Fibroblast of lung (primary cell): ENCODE measurements at regions not wholly inside any gene's neighbourhood (a gene's known extent, or its start where the extent isn't known, plus 50 kb on each side); places are given as distances from the start of the nearest gene placed in this dataset.

ENCODE experiments used
- DNase-seq, 2 donors: peaks; one replicate each; pipeline versions ENCODE4 v3.0.0 to v3.0.0-alpha.2; 2010; ENCODE audit warnings: low read depth in 2 of 2
- H2AFZ ChIP-seq: 2 replicates; pipeline ENCODE4 v1.5.1; 2012; ENCODE audit warnings: low read length, control low read depth, inconsistent platforms
- H3K27ac ChIP-seq: 2 replicates; pipeline ENCODE4 v1.5.1; 2011; ENCODE audit warnings: low read length, control low read depth; ENCODE audit not compliant: insufficient read depth
- H3K27me3 ChIP-seq: 2 replicates; pipeline ENCODE4 v1.5.1; 2011; ENCODE audit warnings: mild to moderate bottlenecking, low read length; ENCODE audit not compliant: control insufficient read depth, insufficient read depth
- H3K36me3 ChIP-seq: 2 replicates; pipeline ENCODE4 v1.5.1; 2011; ENCODE audit warnings: low read length; ENCODE audit not compliant: control insufficient read depth, insufficient read depth
- H3K4me1 ChIP-seq: 2 replicates; pipeline ENCODE4 v1.5.1; 2011; ENCODE audit warnings: low read length; ENCODE audit not compliant: control insufficient read depth, insufficient read depth; ENCODE audit errors: extremely low read depth
- H3K4me2 ChIP-seq: 2 replicates; pipeline ENCODE4 v1.5.1; 2011; ENCODE audit warnings: low read length, control low read depth; ENCODE audit not compliant: insufficient read depth; ENCODE audit errors: extremely low read depth
- H3K4me3 ChIP-seq, 4 experiments: fragments of 200-600 bp in 1 of 4; sonication (generic) in 1 of 4; replicated peaks in 1 of 4; 2 replicates each; pipeline ENCODE4 v1.5.1; 2011 to 2016; ENCODE audit warnings: low read length in 4 of 4, low read depth in 3 of 4, mild to moderate bottlenecking in 3 of 4, control low read depth in 2 of 4, inconsistent platforms in 1 of 4, mixed read lengths in 1 of 4; ENCODE audit not compliant: insufficient read depth in 1 of 4; ENCODE audit errors: control extremely low read depth in 1 of 4
- H3K79me2 ChIP-seq: 2 replicates; pipeline ENCODE4 v1.5.1; 2012; ENCODE audit warnings: mild to moderate bottlenecking, low read length, inconsistent platforms; ENCODE audit not compliant: control insufficient read depth, insufficient read depth
- H3K9ac ChIP-seq: 2 replicates; pipeline ENCODE4 v1.5.1; 2011; ENCODE audit warnings: mild to moderate bottlenecking, low read length, control low read depth; ENCODE audit not compliant: insufficient read depth
- H3K9me3 ChIP-seq: 2 replicates; pipeline ENCODE4 v1.5.1; 2012; ENCODE audit warnings: low read depth, low read length; ENCODE audit not compliant: control insufficient read depth, insufficient read depth
- H4K20me1 ChIP-seq: 2 replicates; pipeline ENCODE4 v1.5.1; 2011; ENCODE audit warnings: low read length; ENCODE audit not compliant: control insufficient read depth, insufficient read depth; ENCODE audit errors: extremely low read depth
- EZH2 ChIP-seq: IDR thresholded peaks from 2 replicates; pipeline ENCODE4 v1.5.1; 2012; ENCODE audit warnings: low read length, control low read depth, mild to moderate bottlenecking; ENCODE audit errors: missing control alignments
- TF ChIP-seq, protein P1 (sequence below), 2 donors: IDR thresholded peaks in 1 of 2; conservative IDR thresholded peaks in 1 of 2; 1 replicate in 1 of 2; 2 replicates in 1 of 2; pipeline ENCODE4 v1.5.1; 2011 to 2012; ENCODE audit warnings: low read length in 2 of 2, control low read depth in 1 of 2, inconsistent platforms in 1 of 2, low read depth in 1 of 2, mild to moderate bottlenecking in 1 of 2

GRCh38 chr3:31235062-31235700 is 297.5 kb upstream of the STT3B start:
- Histone ChIP-seq H3K9me3 (no peaks in the 10 kb centered on the region), H3K4me2 (no peak overlapping the region), H3K4me3 (no peak overlapping the region), H3K27me3 (no peaks in the 10 kb centered on the region), H3K9ac (no peak overlapping the region), H3K27ac (no peak overlapping the region), H2AFZ (no peak overlapping the region), H4K20me1 (no peaks in the 10 kb centered on the region), H3K4me1 (no peaks in the 10 kb centered on the region), H3K79me2 (no peaks in the 10 kb centered on the region), H3K36me3 (no peaks in the 10 kb centered on the region)
- DNase-seq, result peak in 1 of 2 donors; percentile 9
- TF ChIP-seq, protein P1, sequence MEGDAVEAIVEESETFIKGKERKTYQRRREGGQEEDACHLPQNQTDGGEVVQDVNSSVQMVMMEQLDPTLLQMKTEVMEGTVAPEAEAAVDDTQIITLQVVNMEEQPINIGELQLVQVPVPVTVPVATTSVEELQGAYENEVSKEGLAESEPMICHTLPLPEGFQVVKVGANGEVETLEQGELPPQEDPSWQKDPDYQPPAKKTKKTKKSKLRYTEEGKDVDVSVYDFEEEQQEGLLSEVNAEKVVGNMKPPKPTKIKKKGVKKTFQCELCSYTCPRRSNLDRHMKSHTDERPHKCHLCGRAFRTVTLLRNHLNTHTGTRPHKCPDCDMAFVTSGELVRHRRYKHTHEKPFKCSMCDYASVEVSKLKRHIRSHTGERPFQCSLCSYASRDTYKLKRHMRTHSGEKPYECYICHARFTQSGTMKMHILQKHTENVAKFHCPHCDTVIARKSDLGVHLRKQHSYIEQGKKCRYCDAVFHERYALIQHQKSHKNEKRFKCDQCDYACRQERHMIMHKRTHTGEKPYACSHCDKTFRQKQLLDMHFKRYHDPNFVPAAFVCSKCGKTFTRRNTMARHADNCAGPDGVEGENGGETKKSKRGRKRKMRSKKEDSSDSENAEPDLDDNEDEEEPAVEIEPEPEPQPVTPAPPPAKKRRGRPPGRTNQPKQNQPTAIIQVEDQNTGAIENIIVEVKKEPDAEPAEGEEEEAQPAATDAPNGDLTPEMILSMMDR (conservative IDR thresholded peaks at IDR 0.05 in 1 of 2, IDR thresholded peaks at IDR 0.05 in 1 of 2; ENCODE audit: low read depth in 1 of 2, low read length in 2 of 2), result no peak
- TF ChIP-seq EZH2, result no peak

- H3K79me2 ChIP-seq, result no peaks in the 10 kb centered on the region
- H4K20me1 ChIP-seq, result no peaks in the 10 kb centered on the region
- no peaks in the 10 kb centered on the region for H3K9me3 ChIP-seq
- no peak for TF ChIP-seq EZH2
- TF ChIP-seq, protein P1 (conservative IDR thresholded peaks at IDR 0.05 in 1 of 2, IDR thresholded peaks at IDR 0.05 in 1 of 2; ENCODE audit: low read depth in 1 of 2, low read length in 2 of 2), result no peak
- DNase-seq, result no peak
- H3K4me1 ChIP-seq, result no peaks in the 10 kb centered on the region
- no peak overlapping the region for H3K9ac ChIP-seq
- H3K4me2 ChIP-seq, result no peak overlapping the region
- H2AFZ ChIP-seq, result no peak overlapping the region
- H3K27ac ChIP-seq, result no peak overlapping the region
- no peaks in the 10 kb centered on the region for H3K36me3 ChIP-seq
- no peaks in the 10 kb centered on the region for H3K27me3 ChIP-seq
- no peak overlapping the region for H3K4me3 ChIP-seq
These were observed 294.8 kb upstream of the STT3B start for GRCh38 chr3:31237887-31238286.

DNA sequence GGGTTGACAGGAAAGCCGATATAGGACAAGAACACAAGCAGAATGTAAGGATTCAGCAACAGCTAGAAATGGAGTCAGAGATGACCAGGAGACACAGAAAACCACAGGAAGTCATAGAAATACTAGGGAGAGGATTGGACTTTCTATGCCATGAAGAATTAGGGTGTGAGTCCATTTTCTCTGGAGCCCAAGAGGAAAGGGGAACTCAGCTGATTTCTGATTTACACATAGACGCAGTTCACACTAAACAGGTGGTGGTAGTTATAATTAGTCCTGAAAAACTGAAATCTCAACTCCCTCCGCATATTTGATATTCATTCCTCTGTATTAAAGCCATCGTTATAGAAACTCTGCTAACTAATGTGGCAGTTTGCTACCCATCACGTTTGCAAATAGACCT is 292.7 kb upstream of the STT3B start:
- no peaks in the 10 kb centered on the region for H3K36me3 ChIP-seq
- H2AFZ ChIP-seq, result no peak overlapping the region
- DNase-seq, result no peak
- H3K4me2 ChIP-seq, result no peak overlapping the region
- no peaks in the 10 kb centered on the region for H4K20me1 ChIP-seq
- H3K79me2 ChIP-seq, result no peaks in the 10 kb centered on the region
- H3K9ac ChIP-seq, result no peak overlapping the region
- H3K27me3 ChIP-seq, result no peaks in the 10 kb centered on the region
- no peaks in the 10 kb centered on the region for H3K9me3 ChIP-seq
- H3K27ac ChIP-seq, result no peak overlapping the region
- no peaks in the 10 kb centered on the region for H3K4me1 ChIP-seq
- TF ChIP-seq EZH2, result no peak
- TF ChIP-seq, protein P1 (conservative IDR thresholded peaks at IDR 0.05 in 1 of 2, IDR thresholded peaks at IDR 0.05 in 1 of 2; ENCODE audit: low read depth in 1 of 2, low read length in 2 of 2), result no peak
- no peak overlapping the region for H3K4me3 ChIP-seq
